ENCODE measurements at regions not wholly inside any gene's neighbourhood (a gene's known extent, or its start where the extent isn't known, plus 50 kb on each side); places are given as distances from the start of the nearest gene placed in this dataset.

DNA sequence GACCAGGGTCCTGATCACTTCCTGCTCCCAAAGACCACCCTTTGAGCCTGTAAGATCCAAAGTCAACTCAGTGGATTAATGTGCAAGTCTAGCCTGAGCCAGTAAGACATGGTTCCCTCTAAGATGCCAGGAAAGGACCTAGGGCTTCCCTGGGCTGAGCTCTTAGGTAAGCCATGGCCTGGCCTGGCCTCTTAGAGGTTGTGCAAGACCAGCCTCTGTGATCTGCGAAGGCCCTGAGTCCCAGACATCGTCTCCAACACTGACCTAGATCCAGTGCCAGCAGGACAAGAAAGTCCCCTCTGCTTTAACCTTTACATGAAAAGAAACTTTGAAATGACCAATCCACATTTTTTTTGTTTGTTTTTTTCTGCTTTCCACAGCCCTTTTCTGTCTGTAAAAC is 73.6 kb upstream of the CYP1B1 start:
- no peak for DNase-seq (ENCODE audit: low read depth)
- no peak overlapping the region for H3K4me3 ChIP-seq (ENCODE audit: low read depth, low read length)
- H3K27me3 ChIP-seq (ENCODE audit: control insufficient read depth, insufficient read depth, low read length) = no peaks in the 10 kb centered on the region
- no peaks in the 10 kb centered on the region for H3K36me3 ChIP-seq (ENCODE audit: control insufficient read depth, insufficient read depth, low read length)
- TF ChIP-seq, protein P1, sequence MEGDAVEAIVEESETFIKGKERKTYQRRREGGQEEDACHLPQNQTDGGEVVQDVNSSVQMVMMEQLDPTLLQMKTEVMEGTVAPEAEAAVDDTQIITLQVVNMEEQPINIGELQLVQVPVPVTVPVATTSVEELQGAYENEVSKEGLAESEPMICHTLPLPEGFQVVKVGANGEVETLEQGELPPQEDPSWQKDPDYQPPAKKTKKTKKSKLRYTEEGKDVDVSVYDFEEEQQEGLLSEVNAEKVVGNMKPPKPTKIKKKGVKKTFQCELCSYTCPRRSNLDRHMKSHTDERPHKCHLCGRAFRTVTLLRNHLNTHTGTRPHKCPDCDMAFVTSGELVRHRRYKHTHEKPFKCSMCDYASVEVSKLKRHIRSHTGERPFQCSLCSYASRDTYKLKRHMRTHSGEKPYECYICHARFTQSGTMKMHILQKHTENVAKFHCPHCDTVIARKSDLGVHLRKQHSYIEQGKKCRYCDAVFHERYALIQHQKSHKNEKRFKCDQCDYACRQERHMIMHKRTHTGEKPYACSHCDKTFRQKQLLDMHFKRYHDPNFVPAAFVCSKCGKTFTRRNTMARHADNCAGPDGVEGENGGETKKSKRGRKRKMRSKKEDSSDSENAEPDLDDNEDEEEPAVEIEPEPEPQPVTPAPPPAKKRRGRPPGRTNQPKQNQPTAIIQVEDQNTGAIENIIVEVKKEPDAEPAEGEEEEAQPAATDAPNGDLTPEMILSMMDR (IDR thresholded peaks at IDR 0.05; ENCODE audit: insufficient read depth, low read length, poor library complexity, severe bottlenecking) = no peak

DNA sequence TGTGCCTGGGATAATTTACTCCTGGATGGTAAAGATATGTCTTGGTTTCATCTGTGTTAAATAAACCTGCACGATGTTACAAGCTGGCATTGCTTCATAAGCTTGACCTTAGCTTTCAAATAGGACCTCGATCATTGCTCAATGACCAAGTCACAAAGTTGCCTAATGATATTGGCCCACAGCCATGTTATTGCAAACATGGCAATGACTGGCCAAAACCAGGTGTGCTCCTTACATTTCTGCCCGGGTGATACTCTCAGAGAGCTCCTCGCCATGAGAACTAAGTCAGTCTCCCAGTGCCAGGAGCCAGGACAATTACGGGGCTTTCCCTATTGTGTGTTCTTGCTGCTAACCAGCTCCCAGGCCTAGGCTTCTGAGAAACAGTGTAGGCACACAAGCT is 72.5 kb upstream of the CYP1B1 start:
- no peak overlapping the region for H3K4me3 ChIP-seq (ENCODE audit: low read depth, low read length)
- no peaks in the 10 kb centered on the region for H3K27me3 ChIP-seq (ENCODE audit: control insufficient read depth, insufficient read depth, low read length)
- DNase-seq (ENCODE audit: low read depth) = peak; percentile 48
- TF ChIP-seq, protein P1 (IDR thresholded peaks at IDR 0.05; ENCODE audit: insufficient read depth, low read length, poor library complexity, severe bottlenecking) = no peak
- no peaks in the 10 kb centered on the region for H3K36me3 ChIP-seq (ENCODE audit: control insufficient read depth, insufficient read depth, low read length)

DNA sequence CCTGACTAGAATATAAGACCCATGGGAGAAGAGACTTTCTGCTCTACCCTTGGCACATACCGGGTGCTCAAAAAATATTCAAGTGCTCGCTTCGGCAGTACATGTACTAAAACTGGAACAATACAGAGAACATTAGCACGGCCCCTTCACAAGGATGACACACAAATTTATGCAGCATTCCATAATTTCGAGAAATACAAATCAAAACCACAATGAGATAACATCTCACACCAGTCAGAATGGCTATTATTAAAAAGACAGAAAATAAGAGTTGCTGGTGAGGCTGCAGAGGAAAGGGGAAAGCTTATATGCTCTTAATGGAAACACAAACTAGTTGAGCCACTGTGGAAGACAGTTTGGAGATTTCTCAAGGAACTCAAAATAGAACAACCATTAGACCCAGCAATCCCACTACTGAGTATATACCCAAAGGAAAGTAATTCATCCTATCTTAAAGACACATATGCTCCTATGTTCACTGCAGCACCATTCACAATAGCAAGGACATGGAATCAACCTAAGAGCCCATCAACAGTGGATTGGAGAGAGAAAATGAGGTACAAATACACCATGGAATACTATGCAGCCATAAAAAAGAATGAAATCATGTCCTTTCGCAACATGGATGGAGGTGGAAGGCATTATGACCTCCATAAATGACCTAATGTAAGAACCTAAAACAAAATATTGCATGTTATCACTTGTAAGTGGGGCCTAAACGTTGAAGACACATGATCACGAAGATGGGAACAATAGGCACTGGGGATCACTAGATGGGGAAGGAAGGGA is 71.6 kb upstream of the CYP1B1 start:
- no peak overlapping the region for H3K4me3 ChIP-seq (ENCODE audit: low read depth, low read length)
- H3K27me3 ChIP-seq (ENCODE audit: control insufficient read depth, insufficient read depth, low read length) = no peaks in the 10 kb centered on the region
- no peak for DNase-seq (ENCODE audit: low read depth)
- TF ChIP-seq, protein P1 (IDR thresholded peaks at IDR 0.05; ENCODE audit: insufficient read depth, low read length, poor library complexity, severe bottlenecking) = no peak
- no peaks in the 10 kb centered on the region for H3K36me3 ChIP-seq (ENCODE audit: control insufficient read depth, insufficient read depth, low read length)

DNA sequence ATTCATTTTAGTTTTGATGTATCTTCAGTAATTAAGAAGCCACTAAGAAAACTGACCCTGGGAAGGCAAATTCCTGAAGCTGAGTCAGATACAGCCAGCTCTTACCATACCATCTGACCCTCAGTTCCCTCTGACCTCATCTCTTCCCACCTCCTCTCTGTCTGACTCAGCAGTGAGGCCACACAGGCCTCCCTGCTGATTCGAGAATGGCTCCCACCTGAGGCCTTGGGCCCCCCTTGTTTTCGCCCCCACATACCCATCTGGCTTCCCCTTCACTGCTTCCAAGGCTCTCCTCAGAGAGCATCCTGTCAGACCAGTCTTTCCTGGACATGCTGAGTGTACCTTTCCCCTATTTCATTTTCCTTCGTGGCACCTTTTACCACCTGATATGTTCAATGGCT is 71.0 kb upstream of the CYP1B1 start:
- TF ChIP-seq, protein P1 (IDR thresholded peaks at IDR 0.05; ENCODE audit: insufficient read depth, low read length, poor library complexity, severe bottlenecking) = no peak
- H3K4me3 ChIP-seq (ENCODE audit: low read depth, low read length) = no peak overlapping the region
- no peaks in the 10 kb centered on the region for H3K36me3 ChIP-seq (ENCODE audit: control insufficient read depth, insufficient read depth, low read length)
- H3K27me3 ChIP-seq (ENCODE audit: control insufficient read depth, insufficient read depth, low read length) = no peaks in the 10 kb centered on the region
- DNase-seq (ENCODE audit: low read depth) = peak; percentile 96

DNA sequence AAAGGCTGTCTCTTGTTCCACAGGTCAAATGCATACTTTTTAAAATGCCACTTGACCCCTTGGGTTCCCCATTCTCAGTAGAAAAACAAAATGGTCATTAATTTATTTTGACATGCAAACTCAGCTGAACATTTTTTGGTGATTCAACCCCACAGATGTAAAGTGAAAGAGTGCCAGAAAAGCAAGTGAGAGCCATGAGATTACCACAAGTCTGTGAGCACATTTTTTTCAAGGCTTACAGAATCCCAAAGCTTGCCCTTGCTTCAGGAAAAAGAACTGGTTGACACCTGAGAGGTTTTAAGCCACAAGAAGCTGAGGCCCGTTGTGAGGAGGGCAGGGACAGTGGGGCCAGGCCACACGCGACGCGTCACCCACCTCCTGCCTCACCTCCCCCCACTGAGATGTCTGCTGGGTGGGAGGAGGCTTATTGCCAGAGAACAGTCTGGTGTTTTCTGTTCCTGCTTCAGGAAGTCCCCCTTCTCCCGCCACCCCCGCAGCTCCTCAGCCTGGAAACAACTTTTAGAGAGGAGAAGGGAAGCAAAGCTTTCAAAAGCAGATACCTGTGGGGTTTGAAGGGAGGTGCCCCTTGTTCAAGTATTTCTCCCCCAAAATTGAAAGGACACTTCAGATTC is 70.4 kb upstream of the CYP1B1 start:
- no peak overlapping the region for H3K4me3 ChIP-seq (ENCODE audit: low read depth, low read length)

More for the DNA sequence above, 70.4 kb upstream of the CYP1B1 start:
- no peaks in the 10 kb centered on the region for H3K27me3 ChIP-seq (ENCODE audit: control insufficient read depth, insufficient read depth, low read length)
- TF ChIP-seq, protein P1 (IDR thresholded peaks at IDR 0.05; ENCODE audit: insufficient read depth, low read length, poor library complexity, severe bottlenecking) = no peak
- H3K36me3 ChIP-seq (ENCODE audit: control insufficient read depth, insufficient read depth, low read length) = no peaks in the 10 kb centered on the region
- peak; percentile 70 for DNase-seq (ENCODE audit: low read depth)
